CD14-positive monocyte (primary cell): ENCODE measurements at regions not wholly inside any gene's neighbourhood (a gene's known extent, or its start where the extent isn't known, plus 50 kb on each side); places are given as distances from the start of the nearest gene placed in this dataset.

Experiments
- DNase-seq, 3 donors: peaks; one replicate each; pipeline ENCODE4 v3.0.0-alpha.2; 2011 to 2022
- H2AFZ ChIP-seq: 2 replicates; pipeline ENCODE4 v1.6.0; 2012; ENCODE audit warnings: mild to moderate bottlenecking, low read depth, low read length, inconsistent platforms; ENCODE audit not compliant: insufficient read depth, poor library complexity, severe bottlenecking
- H3K27ac ChIP-seq, 2 donors: 1 replicate in 1 of 2; 2 replicates in 1 of 2; pipeline ENCODE4 v1.5.1; 2012 to 2013; ENCODE audit warnings: low read length in 2 of 2, control low read depth in 1 of 2, inconsistent platforms in 1 of 2, low read depth in 1 of 2, mild to moderate bottlenecking in 1 of 2
- H3K27me3 ChIP-seq, 2 donors: one replicate each; pipeline versions ENCODE4 v1.6.0 to v1.6.1; 2011 to 2013; ENCODE audit warnings: low read length in 2 of 2; ENCODE audit not compliant: control insufficient read depth in 2 of 2, insufficient read depth in 2 of 2
- H3K36me3 ChIP-seq, 2 donors: replicated peaks in 1 of 2; 1 replicate in 1 of 2; 2 replicates in 1 of 2; pipeline versions ENCODE4 v1.5.1 to v1.6.1; 2012 to 2013; ENCODE audit warnings: low read length in 2 of 2, control low read depth in 1 of 2, inconsistent platforms in 1 of 2, mild to moderate bottlenecking in 1 of 2; ENCODE audit not compliant: insufficient read depth in 2 of 2, control insufficient read depth in 1 of 2
- H3K4me1 ChIP-seq, 2 donors: 1 replicate in 1 of 2; 2 replicates in 1 of 2; pipeline versions ENCODE4 v1.5.1 to v1.6.1; 2012 to 2013; ENCODE audit warnings: low read length in 2 of 2, control low read depth in 1 of 2, inconsistent platforms in 1 of 2, mild to moderate bottlenecking in 1 of 2, moderate library complexity in 1 of 2; ENCODE audit not compliant: insufficient read depth in 2 of 2, control insufficient read depth in 1 of 2
- H3K4me2 ChIP-seq: replicated peaks from 2 replicates; pipeline ENCODE3; 2012; ENCODE audit warnings: low read length, moderate library complexity, mild to moderate bottlenecking; ENCODE audit not compliant: poor library complexity, severe bottlenecking; ENCODE audit errors: extremely low read depth
- H3K4me3 ChIP-seq, 3 experiments: fragments of 200-600 bp in 1 of 3; sonication (generic) in 1 of 3; replicated peaks in 1 of 3; 1 replicate in 2 of 3; 2 replicates in 1 of 3; pipeline ENCODE4 v1.5.1; 2011 to 2013; ENCODE audit warnings: low read length in 3 of 3, mild to moderate bottlenecking in 3 of 3, control low read depth in 2 of 3, low read depth in 2 of 3, inconsistent platforms in 1 of 3, moderate library complexity in 1 of 3
- H3K79me2 ChIP-seq: 2 replicates; pipeline ENCODE4 v1.6.0; 2012; ENCODE audit warnings: mild to moderate bottlenecking, control low read depth, inconsistent platforms, low read length, moderate library complexity; ENCODE audit not compliant: insufficient read depth
- H3K9ac ChIP-seq: 2 replicates; pipeline ENCODE4 v1.6.0; 2017; ENCODE audit warnings: low read length, mild to moderate bottlenecking; ENCODE audit not compliant: insufficient read depth, poor library complexity, severe bottlenecking
- H3K9me3 ChIP-seq, 2 donors: replicated peaks in 1 of 2; 1 replicate in 1 of 2; 2 replicates in 1 of 2; pipeline versions ENCODE4 v1.5.1 to v1.6.1; 2012 to 2013; ENCODE audit warnings: low read length in 2 of 2, control low read depth in 1 of 2; ENCODE audit not compliant: control insufficient read depth in 1 of 2, insufficient read depth in 1 of 2
- H4K20me1 ChIP-seq: 2 replicates; pipeline ENCODE4 v1.6.0; 2012; ENCODE audit warnings: mild to moderate bottlenecking, low read length, control low read depth, moderate library complexity; ENCODE audit not compliant: insufficient read depth
- H3K27ac Mint-ChIP-seq, 7 donors: one replicate each; pipeline ENCODE4 v1.8.0; 2020; ENCODE audit warnings: mild to moderate bottlenecking in 7 of 7, mixed read lengths in 7 of 7, moderate library complexity in 6 of 7, inconsistent platforms in 2 of 7
- H3K27me3 Mint-ChIP-seq, 3 donors: one replicate each; pipeline ENCODE4 v1.8.0; 2021 to 2022; ENCODE audit warnings: low read depth in 3 of 3, mild to moderate bottlenecking in 3 of 3, mixed read lengths in 3 of 3, moderate library complexity in 3 of 3, inconsistent platforms in 1 of 3
- H3K36me3 Mint-ChIP-seq, 2 donors: one replicate each; pipeline ENCODE4 v1.8.0; 2020; ENCODE audit warnings: mixed read lengths in 2 of 2, inconsistent platforms in 1 of 2, mild to moderate bottlenecking in 1 of 2
- H3K4me1 Mint-ChIP-seq: one replicate; pipeline ENCODE4 v1.8.0; 2020; ENCODE audit warnings: mild to moderate bottlenecking, mixed read lengths
- H3K4me3 Mint-ChIP-seq, 2 donors: one replicate each; pipeline ENCODE4 v1.8.0; 2020; ENCODE audit warnings: mild to moderate bottlenecking in 2 of 2, mixed read lengths in 2 of 2, moderate library complexity in 1 of 2
- H3K9me3 Mint-ChIP-seq, 7 donors: one replicate each; pipeline ENCODE4 v1.8.0; 2020 to 2022; ENCODE audit warnings: mixed read lengths in 7 of 7, mild to moderate bottlenecking in 6 of 7, moderate library complexity in 6 of 7, inconsistent platforms in 2 of 7
- WGBS: methylation state at CpG from one replicate; pipeline ENCODE4 v1.1.5; 2013; ENCODE audit warnings: missing lambda C conversion rate; ENCODE audit not compliant: insufficient coverage; 5-methylcytosine and 5-hydroxymethylcytosine counted together
- intact Hi-C, 2 donors: fragments of 100-400 bp; cut with micrococcal nuclease; formaldehyde crosslinking; loops; one replicate each; pipeline versions ENCODE4 v1.15.0 to v1.15.1; 2023
- TF ChIP-seq, protein P1 (sequence below): fragments of 200-600 bp; IDR thresholded peaks from one replicate; pipeline ENCODE4 v1.8.0; 2022; ENCODE audit warnings: antibody characterized with exemption, mild to moderate bottlenecking

DNA sequence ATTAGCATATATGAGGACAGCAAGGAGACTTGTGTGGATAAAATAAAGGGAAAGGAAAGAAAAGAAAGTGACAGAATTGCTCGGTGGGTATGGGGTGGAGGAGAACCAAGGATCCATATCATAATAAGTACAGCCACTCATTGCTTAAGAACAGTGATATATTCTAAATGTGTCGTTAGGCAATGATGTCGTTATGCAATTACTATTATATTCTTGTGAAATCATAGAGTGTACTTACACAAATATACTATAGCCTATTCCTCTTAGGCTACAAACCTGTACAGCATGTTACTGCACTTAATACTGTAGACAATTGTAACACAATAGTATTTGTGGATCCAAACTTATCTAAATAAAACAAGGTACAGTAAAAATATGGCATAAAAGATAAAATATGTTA is 271.1 kb downstream of the CCER1 start:
- no peak overlapping the region for H3K9ac ChIP-seq
- TF ChIP-seq, protein P1, sequence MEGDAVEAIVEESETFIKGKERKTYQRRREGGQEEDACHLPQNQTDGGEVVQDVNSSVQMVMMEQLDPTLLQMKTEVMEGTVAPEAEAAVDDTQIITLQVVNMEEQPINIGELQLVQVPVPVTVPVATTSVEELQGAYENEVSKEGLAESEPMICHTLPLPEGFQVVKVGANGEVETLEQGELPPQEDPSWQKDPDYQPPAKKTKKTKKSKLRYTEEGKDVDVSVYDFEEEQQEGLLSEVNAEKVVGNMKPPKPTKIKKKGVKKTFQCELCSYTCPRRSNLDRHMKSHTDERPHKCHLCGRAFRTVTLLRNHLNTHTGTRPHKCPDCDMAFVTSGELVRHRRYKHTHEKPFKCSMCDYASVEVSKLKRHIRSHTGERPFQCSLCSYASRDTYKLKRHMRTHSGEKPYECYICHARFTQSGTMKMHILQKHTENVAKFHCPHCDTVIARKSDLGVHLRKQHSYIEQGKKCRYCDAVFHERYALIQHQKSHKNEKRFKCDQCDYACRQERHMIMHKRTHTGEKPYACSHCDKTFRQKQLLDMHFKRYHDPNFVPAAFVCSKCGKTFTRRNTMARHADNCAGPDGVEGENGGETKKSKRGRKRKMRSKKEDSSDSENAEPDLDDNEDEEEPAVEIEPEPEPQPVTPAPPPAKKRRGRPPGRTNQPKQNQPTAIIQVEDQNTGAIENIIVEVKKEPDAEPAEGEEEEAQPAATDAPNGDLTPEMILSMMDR = no peak
- no peaks in the 10 kb centered on the region for H3K27me3 Mint-ChIP-seq

DNA sequence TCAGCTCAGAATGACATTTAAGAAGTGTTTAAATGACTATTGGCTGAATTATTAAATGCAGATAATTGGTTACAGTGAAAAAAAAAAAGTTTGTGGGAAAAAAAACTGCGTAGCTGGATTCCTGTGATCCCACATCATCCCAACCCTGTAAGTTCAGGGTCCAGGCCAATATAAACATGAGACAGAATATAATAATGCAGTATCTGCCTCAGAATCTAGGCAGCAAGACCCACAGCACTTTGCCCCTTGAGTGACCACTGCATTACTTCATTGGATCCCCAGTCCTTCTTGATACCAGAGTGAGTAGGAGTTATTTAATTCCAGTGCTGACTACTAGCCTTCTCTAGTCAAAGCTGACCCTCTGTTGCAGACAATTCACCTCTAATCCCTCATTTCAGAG is 272.6 kb downstream of the CCER1 start:
- H3K79me2 ChIP-seq = no peaks in the 10 kb centered on the region
- H3K36me3 ChIP-seq = no peaks in the 10 kb centered on the region
- no peak overlapping the region for H3K27ac Mint-ChIP-seq
- H3K4me3 ChIP-seq = no peak overlapping the region
- no peak for DNase-seq
- no peaks in the 10 kb centered on the region for H4K20me1 ChIP-seq
- TF ChIP-seq, protein P1 = no peak
- no peak overlapping the region for H3K27ac ChIP-seq
- no peaks in the 10 kb centered on the region for H3K27me3 Mint-ChIP-seq
- no peaks in the 10 kb centered on the region for H3K27me3 ChIP-seq
- no peaks in the 10 kb centered on the region for H3K9me3 ChIP-seq
- H3K4me1 ChIP-seq = no peaks in the 10 kb centered on the region
- no peaks in the 10 kb centered on the region for H3K36me3 Mint-ChIP-seq
- no peak overlapping the region for H2AFZ ChIP-seq
- no peaks in the 10 kb centered on the region for H3K4me1 Mint-ChIP-seq
- no peak overlapping the region for H3K4me2 ChIP-seq
- intact Hi-C loops = no loop called here
- no peak overlapping the region for H3K9ac ChIP-seq
- H3K9me3 Mint-ChIP-seq = peaks cover 0 to 5% (median 4%) of the 10 kb centered on the region in 7 donors
- no CpG with 5 or more reads among the region's 1 CpG for WGBS
- H3K4me3 Mint-ChIP-seq = no peak overlapping the region

More for the DNA sequence above, 271.1 kb downstream of the CCER1 start:
- H3K4me1 ChIP-seq = no peaks in the 10 kb centered on the region
- H3K36me3 Mint-ChIP-seq = no peaks in the 10 kb centered on the region
- H3K27me3 ChIP-seq = no peaks in the 10 kb centered on the region
- no peak for DNase-seq
- no peak overlapping the region for H2AFZ ChIP-seq
- H3K27ac Mint-ChIP-seq = no peak overlapping the region
- H3K4me3 Mint-ChIP-seq = no peak overlapping the region
- no peaks in the 10 kb centered on the region for H3K4me1 Mint-ChIP-seq
- H3K27ac ChIP-seq = no peak overlapping the region
- intact Hi-C loops = no loop called here
- no peak overlapping the region for H3K4me2 ChIP-seq
- H4K20me1 ChIP-seq = no peaks in the 10 kb centered on the region
- H3K9me3 Mint-ChIP-seq = peaks cover 0 to 5% (median 4%) of the 10 kb centered on the region in 7 donors
- H3K4me3 ChIP-seq = no peak overlapping the region
- no CpG with 5 or more reads among the region's 3 CpGs for WGBS
- H3K9me3 ChIP-seq = no peaks in the 10 kb centered on the region
- H3K36me3 ChIP-seq = no peaks in the 10 kb centered on the region
- H3K79me2 ChIP-seq = no peaks in the 10 kb centered on the region
